Skin of body (tissue), 1 donor: ENCODE measurements at regions not wholly inside any gene's neighbourhood (a gene's known extent, or its start where the extent isn't known, plus 50 kb on each side); places are given as distances from the start of the nearest gene placed in this dataset.

Source experiments
- DNase-seq: peaks from one replicate; lab custom pipeline; 2025; lab: John Stamatoyannopoulos, UW

DNA sequence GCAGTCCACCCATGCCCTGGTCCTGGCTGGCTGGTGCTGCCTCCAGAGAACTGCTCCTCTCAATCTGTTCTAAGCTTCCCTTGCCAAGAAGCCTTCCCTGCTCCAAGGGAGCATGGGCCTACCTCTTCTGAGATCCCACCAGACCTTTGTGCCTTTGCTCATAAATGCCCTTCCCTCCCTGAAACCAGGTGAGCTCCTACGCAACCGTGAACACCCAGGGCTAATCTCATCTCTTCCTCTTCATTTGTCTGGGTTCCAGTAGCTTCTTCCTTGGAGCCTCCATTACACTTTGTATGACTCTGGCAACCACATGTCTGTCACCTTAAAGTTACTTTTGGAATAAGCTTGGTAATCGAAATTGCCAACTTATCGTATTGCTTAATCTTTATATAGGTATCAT, 270.6 kb downstream of the PBX3 start:
- DNase-seq = no peak

DNA sequence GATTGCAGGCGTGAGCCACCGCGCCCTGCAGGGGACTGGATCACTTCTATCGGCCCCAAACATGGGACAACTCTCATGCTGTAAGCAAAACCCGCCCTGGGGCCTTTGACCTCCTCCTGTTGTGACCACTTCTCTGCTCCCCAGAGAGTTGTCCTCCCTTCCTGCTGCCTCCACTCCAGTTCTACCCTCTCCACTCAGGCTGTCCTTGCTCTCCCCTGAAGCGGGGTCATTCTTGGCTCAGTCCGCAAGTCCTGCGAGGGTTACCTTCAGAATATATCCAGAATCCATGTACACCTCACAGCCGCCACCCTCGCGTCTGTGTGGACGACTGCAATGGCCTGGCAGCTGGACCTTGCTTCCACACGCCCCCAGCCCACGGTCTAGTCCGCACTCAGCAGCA, 273.7 kb downstream of the PBX3 start:
- no peak for DNase-seq

DNA sequence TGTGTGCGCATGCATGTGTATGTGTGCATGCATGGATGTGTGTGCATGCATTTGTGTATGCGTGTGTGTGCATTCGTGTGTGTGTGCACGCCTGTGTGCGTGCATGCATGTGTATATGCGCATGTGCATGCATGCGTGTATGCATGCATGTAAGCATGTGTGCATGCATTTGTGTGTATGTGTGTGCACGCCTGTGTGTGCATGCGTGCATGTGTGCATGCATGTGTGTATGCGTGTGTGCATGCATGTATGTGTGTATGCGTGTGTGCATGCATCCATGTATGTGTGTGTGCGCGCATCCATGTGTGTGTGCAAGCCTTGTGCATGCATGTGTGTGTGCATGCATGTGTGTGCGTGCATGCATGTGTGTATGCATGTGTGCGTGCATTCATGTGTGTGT, 276.8 kb downstream of the PBX3 start:
- DNase-seq = no peak

DNA sequence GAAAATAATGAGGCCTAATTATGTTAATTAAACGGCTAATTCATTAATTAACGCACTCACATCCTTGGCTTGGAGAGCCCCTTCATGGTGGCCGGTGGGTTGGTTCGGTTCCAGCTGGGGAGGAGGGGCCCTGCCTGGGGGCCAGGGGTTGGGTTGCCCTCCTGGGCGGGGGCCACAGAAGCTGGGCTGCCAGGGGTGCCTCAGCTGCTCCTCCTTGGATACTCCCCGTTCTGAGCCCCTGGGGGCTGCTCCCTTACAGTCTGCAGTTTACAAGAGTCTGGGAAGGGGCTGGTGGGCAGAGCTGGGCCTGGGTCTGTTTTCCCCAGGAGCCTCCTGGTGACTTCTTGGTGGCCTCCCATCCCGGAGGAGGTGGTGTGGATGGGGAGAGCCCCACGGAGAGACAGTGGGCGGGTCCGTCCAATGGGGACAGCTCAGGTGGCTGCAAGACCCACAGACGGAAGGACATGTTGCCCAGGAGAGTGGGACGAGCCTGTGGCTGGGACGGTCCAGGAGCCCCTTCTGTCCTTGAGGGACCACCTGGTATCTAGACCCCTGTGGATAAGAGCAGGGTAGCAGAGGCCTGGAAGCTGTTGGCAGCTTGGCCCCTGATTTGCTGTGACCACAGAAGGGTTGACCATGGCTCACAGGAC, 277.5 kb downstream of the PBX3 start:
- no peak for DNase-seq

DNA sequence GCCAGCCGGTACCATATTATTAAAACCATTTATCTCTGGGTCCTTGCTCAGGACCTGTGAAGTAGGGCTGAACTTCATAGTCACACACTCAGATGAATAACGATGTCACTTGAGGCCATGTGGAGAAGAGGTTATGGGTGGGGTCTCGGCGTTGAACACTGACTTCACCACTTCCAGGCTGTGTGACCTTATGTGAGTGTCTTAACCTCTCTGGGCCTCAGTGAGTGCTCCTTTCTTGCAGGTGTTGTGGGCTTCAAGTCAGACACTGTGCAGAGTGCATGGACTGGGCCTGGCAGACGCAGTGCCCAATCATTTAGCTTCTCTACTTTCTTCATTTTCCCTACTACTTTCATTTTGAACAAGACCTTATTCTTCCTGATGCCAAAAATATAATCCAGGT, 278.8 kb downstream of the PBX3 start:
- DNase-seq = no peak

DNA sequence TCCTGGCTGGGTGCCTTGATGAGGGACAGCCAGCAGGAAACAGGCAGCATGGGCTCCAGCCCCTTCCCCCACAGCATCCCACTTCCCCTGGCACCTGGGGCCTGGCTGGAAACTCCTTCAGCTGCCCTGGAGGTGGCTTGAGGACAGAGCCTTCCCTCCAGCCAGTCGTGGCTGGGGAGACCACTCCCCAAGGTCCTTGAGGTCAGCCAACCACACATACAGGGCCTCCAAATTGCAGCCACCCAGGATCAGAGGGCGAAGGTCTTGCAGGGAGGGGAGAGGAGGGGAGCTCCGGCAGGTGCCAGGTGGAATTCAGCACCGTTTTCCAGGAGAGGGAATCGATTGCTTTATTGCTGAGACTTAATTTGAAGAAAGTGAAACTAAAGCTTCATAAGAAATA, 280.4 kb downstream of the PBX3 start:
- DNase-seq = no peak

DNA sequence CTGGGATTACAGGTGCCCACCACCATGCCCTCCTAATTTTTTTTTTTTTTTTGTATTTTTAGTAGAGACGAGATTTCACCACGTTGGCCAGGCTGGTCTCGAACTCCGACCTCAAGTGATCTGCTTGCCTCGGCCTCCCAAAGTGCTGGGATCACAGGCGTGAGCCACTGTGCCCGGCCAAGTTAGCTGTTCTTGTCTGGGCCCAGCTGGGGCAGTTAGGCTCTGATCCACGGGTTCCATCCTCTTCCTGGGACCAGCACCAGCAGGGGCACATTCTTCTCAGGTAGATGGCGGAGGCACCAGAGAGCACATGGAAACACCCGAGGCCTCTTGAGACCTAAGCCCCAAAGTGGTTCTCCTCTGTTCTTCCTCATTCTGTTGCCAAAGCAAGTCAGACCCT, 281.6 kb downstream of the PBX3 start:
- DNase-seq = no peak

DNA sequence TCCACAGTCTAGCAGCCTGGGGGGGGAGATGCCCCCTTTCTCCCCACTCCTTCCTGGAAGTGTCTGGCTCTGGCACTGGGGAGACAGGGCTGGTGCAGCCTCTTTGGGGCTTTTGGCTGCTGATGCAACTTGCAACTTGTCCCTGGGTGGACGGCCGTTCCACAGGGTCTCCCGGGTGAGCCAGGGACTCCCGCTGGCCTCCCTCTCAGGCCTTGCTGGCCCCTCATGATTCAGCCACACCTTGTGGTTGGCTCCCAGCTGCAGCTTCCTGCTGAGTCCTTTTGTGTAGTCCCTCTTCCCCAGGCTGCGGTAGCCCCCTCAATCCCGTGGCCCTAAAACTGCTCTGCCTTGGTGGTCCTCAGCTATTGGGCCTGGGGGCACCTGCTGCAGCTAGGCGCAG, 283.5 kb downstream of the PBX3 start:
- DNase-seq = no peak

DNA sequence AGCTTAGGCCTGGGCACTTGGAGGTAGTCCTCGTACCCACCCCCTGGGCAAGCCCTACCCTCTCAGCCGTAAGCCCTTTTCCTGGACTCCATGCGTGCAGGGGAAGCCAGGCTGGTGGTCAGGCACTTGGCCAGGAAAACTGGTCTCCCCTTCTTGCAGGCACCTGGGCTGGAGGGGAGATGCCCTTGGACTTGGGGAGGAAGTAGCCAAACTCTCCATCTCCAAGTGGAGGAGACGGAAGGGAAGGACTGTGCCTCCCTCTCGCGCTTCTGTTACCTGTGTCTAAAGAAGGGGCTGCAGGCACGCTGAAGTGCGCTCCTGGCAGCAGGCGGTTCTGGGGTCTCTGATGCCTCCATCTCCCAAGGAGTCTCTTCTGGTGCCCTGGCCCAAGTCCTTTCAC, 283.9 kb downstream of the PBX3 start:
- no peak for DNase-seq

DNA sequence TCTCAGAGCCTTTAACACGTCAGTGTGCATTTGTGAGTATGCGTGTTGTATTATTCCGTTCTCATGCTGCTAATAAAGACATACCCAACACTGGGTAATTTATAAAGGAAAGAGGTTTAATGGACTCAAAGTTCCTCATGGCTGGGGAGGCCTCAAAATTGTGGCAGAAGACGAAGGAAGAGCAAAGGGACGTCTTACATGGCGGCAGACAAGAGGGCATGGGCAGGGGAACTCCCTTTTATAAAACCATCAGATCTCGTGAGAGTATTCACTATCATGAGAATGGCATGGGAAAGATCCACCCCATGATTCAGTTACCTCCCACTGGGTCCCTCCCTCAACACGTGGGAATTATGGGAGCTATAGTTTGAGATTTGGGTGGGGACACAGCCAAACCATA, 285.0 kb downstream of the PBX3 start:
- no peak for DNase-seq

DNA sequence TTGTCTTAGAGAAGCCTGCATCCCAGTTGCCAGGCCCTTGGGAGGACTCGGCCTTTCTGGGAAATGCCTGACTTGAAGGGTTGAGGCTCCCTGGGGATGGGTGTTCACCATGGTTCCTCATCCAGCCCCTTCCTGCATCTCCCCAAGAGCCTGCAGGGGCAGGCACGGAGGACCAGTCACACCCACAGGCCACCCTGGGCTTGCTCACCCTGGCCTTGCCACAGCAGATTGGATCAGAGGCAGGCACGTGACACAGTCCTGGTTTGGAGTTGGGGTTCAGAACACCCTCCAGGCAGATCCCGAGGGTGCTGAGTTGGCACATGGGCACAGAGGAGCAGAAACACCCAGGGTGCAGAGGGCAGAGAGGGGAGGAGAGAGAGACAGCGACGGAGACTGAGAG, 286.1 kb downstream of the PBX3 start:
- no peak for DNase-seq

DNA sequence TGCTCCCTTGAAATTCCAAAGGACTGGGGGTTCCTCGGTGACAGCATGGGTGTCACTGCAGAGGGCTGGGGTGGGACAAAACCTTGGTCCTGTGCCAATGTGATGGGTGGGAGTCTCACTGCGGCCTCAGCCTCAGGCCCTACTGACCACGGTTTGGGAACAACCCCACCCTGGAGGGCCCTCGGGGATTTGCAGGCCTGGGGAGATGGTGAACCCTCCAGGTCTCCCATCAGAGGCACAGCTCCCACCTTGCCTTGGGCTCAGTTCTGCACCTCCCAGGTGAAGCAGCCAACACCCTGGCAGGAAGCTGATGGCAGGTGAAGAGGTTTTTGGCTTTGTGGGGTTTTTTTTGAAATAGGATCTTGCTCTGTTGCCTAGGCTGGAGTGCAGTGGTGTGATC, 286.8 kb downstream of the PBX3 start:
- no peak for DNase-seq

DNA sequence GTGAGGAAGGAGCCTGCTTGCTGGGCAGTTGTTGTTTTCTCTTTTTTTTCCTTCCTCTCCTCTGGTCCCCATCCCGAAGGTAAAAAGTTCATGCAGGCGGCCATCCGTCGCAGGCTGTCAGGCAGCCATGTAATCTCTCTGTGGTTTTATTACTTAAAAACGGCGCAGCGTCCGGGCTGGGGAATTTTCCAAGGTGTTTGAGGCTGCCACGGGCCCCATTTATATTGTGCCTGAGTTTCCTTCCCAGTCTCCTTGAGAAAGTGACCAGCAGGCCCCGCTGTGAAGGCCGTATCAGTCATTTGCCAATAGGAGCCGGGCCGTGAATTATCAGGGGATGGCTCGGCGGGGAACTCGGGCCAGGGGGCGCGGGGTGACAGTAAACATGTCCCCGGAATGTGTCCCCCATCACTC, 289.7 kb downstream of the PBX3 start:
- no peak for DNase-seq

DNA sequence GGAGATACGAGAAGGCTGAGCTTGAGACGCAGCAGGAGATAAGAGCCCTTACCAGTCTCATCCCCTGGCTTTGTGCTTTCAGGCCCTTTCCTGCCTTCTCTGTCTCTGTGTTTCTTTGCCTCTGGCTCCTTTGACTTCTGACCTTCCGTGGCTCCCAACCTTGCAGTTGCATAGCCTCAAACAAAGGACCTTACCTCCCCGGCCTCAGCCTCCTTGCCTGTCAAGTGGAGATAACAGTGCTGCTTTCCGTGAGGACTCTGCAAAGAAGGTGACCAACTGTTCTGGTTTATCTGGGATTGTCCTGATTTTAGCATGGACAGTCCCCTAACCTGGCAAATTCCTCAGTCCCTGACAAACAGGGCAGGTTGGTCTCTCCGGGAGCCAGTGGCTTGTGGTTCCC, 287.8 kb upstream of the MVB12B start:
- DNase-seq = no peak

DNA sequence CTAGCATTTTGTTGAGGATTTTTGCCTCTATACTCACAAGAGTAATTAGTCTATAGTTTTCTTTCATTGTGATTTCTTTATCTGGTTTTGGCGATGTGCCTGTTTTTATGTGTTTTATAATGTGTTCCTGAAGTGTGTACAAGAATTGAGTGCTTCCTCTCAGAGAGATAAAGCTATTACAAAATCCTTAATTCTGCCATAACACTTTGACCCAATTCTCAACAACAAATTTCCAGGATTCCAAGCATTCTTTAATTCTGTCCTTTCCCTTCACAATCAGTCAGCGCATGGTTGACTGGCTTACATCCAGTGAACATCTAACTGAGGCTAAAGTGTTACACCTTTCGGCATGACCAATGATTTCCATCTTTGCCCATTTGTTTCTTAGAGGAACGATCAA, 282.9 kb upstream of the MVB12B start:
- DNase-seq = no peak

DNA sequence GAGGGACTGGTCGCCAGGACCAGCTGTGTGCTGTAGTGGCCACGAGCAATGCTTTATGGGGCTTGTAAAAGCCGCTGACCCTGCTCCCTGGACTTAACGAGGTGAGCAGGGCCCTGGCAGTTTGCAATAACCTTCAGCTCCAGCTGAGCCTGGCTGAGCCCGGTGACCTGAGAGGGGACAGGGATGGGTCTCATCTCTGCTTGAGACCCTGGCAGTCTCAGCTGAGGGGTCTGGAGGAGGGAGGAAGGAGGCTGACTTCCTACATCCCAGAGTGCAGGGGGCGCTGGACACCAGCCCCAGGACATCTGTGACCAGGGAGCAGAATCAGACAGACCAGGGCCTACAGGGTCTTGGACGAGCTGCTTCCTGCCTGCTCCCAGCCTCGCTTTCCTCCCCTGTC, 277.5 kb upstream of the MVB12B start:
- no peak for DNase-seq

DNA sequence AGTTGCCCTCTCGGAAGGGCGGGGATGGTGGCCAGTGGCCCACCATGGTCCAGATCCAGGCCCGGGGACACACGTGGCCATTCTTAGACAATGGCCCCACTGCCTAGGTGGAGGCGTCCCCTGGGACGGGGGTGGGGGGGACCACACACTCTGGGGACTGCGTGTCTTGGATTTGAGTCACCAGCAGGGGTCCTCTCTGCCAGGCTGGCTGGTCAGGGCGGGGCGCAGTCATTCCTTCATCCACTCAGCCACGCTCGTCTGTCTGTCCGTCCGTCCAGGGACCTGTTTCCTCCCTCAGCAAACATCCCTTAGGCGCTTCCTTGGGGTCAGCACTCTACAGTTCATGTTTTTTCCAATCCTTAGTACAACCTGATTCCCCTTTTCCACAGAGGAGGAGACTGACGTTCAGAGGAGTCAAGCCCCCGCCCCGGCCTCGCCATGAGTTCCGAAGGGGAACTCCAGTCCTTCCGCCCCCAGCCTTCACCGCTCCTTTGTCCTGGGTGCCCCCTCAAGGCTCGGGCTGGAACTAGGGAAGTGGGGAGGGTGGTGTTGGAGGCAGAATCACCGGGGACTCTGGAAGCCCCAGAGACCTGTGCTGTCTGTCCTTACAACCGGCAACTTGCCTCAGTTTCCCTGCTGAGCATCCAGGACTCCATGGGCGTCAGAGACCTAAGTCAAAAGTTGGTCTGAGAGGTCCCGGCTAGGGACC, 276.6 kb upstream of the MVB12B start:
- no peak for DNase-seq

DNA sequence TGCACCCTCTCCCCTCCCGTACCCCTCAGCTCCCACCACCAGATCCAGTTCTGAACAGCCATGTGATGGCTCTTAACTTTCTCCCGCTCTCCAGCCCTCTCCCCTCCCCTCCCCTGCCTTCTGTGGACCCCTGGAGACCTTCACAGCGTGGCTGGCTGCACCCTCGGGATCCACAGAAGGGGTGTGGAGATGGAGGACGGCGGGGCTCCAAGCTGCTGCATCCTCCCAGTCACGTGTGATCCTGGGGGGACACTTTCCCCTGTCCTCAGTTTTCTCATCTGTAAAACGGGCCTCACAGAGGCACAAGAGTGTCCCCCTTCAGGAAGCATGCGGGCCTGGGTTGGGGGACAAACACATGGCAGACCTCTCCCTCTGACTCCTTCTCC, 276.0 kb upstream of the MVB12B start:
- DNase-seq = no peak

DNA sequence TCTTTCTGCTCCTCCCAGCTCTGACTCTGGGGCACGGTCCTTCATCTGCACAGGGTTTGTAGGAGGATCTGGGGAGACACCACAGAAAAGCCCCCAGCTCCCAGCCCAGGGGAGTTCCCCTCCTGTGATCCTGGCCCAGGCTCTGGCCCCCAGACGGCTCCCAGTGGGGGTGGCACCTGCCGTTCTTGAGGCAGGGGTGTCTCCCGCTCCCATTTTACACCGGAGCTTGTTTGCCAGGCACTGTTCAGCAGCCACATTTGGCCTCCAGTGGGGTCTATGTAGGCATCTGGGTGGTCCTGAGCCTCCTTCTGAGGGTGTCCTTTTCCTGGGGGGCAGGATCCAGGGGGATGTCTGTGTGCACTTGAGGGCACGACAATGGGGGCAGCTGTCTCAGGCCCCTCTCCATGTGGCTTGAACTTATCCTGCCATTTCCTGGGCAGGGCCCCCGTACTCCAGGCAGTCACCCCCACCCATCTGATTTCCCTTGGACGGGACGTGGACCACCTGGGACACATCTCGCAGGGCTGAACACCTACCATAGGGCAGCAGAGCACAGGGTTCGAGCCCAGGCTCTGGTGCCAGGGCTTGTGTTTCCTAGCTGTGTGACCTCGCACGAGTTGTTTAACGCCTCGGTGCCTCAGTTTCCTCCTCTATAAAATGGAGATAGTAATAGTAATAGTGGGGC, 275.0 kb upstream of the MVB12B start:
- DNase-seq = no peak

DNA sequence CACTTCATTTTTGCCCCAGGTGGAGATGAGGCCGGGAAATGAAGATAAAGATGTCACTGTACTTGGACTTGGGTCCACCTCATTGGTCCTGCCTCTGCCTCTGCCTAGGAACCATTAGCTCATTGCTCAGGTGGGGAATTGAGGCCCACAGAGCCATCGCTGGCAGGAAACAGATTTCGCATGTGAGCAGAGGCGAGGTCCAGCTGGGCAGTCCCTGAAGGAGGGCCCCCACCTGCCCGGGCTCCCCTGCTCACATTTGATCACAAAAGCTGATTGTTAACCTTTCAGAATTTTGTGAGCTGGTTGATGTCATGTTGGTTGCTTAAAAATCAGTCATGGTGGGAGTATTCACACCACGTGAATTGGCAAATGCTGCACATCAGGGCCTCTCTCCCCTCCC, 273.8 kb upstream of the MVB12B start:
- no peak for DNase-seq

DNA sequence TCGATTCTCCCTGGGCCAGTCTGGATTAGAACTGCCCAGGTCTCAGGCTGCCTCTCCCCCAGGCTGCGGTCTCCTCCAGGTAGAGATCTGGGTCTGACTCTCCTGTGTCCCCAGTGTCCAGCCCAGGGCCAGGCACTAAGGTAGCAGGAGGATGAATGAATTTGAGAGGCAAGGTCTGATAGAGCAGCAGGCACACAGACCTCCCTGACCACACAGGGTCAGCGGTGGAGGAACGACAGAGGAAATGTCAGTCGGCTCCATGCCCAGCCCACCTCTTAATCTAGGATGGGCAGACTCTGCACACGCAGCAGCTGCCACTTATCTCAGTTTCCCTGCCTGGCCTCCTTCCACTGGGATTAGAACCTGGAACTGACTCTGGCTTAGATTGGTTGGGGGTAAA, 272.7 kb upstream of the MVB12B start:
- DNase-seq = no peak

DNA sequence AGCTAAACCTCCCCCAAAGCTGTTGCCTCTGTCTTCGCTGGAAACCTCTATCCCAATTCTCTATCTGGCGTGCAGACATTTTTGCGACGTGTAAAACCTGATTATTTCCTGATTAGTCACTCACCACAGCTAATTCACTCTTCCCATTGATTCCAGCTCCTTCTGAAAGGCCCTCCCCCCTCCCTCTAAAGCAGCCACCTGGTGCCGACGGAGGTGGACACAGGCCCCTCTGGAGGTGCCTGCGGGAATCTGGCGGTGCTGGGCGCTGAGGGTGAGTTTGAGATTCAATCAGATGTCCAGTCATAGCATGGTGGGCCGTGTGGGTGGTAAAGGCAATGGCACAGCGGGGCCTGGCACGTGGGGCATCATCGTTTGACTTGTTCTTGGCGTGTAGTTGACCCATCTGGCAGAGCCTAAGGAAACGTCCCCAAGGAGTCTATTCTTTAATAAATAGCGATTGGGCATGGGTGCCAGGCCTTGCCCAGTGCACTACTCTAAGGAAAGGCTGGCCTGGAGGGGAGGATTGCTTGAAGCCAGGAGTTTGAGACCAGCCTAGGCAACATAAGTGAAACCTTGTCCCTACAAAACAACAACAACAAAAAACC, 271.1 kb upstream of the MVB12B start:
- DNase-seq = no peak
